ENCODE measurements at regions not wholly inside any gene's neighbourhood (a gene's known extent, or its start where the extent isn't known, plus 50 kb on each side); places are given as distances from the start of the nearest gene placed in this dataset.

GRCh38 chr13:104137416-104137815, 1071.2 kb upstream of the SLC10A2 start:
- POLR2A ChIA-PET: no interaction called here

DNA sequence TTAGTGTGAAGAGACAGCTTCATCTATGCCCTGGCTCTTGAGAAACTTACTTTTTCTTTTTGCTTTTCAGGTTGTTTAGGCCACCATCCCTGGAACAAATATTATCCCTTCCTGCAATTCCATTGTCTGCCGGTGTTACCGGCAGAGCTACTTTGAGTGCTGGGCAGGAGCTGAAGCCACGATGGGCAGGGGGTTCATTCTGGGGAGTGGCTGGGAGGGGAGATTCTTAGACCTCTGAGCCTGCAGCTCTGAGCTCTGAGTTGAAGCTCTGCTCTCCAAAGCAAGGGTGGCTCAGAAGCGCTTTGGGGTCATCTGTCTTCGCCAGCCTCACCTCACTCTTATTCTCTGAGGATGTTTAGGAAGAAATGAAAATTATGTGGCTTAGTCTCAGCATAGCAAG, 1066.6 kb upstream of the SLC10A2 start:
- TF ChIP-seq, protein P1, sequence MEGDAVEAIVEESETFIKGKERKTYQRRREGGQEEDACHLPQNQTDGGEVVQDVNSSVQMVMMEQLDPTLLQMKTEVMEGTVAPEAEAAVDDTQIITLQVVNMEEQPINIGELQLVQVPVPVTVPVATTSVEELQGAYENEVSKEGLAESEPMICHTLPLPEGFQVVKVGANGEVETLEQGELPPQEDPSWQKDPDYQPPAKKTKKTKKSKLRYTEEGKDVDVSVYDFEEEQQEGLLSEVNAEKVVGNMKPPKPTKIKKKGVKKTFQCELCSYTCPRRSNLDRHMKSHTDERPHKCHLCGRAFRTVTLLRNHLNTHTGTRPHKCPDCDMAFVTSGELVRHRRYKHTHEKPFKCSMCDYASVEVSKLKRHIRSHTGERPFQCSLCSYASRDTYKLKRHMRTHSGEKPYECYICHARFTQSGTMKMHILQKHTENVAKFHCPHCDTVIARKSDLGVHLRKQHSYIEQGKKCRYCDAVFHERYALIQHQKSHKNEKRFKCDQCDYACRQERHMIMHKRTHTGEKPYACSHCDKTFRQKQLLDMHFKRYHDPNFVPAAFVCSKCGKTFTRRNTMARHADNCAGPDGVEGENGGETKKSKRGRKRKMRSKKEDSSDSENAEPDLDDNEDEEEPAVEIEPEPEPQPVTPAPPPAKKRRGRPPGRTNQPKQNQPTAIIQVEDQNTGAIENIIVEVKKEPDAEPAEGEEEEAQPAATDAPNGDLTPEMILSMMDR (IDR thresholded peaks at IDR 0.05; ENCODE audit: control extremely low read depth, extremely low read depth, low read depth, missing control alignments): no peak
- no peak for DNase-seq (ENCODE audit: extremely low spot score)
- ChIA-PET POLR2A (no interaction called here), CTCF (no interaction called here)

More at GRCh38 chr13:104137416-104137815, 1071.2 kb upstream of the SLC10A2 start:
- no peak for DNase-seq (ENCODE audit: extremely low spot score)
- CTCF ChIA-PET: no interaction called here
- TF ChIP-seq, protein P1 (IDR thresholded peaks at IDR 0.05; ENCODE audit: control extremely low read depth, extremely low read depth, low read depth, missing control alignments): no peak

DNA sequence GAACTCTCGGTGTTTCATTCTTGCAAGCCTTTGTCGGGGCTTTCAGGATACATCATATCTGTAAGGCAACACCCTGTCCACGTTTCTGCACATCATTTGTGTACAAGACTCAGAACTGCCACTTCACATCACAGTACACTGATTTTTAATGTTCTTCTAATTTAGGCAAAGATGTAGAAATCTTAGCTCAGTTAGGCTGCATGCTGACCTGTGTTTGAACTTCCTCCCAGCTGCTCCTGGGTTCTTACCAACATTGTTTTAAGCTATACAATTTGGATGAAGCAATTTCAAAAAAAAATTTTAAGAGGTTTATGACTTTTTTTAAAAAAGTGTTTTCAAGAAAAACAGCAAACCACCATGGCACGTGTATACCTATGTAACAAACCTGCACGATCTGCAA, 1047.9 kb upstream of the SLC10A2 start:
- TF ChIP-seq, protein P1 (IDR thresholded peaks at IDR 0.05; ENCODE audit: control extremely low read depth, extremely low read depth, low read depth, missing control alignments): no peak
- POLR2A ChIA-PET: no interaction called here
- CTCF ChIA-PET: no interaction called here
- DNase-seq (ENCODE audit: extremely low spot score): no peak

- CTCF ChIA-PET: no interaction called here
- POLR2A ChIA-PET: no interaction called here
- TF ChIP-seq, protein P1 (IDR thresholded peaks at IDR 0.05; ENCODE audit: control extremely low read depth, extremely low read depth, low read depth, missing control alignments): no peak
- DNase-seq (ENCODE audit: extremely low spot score): no peak
Observed at GRCh38 chr13:104111031-104111430, 1044.8 kb upstream of the SLC10A2 start.

DNA sequence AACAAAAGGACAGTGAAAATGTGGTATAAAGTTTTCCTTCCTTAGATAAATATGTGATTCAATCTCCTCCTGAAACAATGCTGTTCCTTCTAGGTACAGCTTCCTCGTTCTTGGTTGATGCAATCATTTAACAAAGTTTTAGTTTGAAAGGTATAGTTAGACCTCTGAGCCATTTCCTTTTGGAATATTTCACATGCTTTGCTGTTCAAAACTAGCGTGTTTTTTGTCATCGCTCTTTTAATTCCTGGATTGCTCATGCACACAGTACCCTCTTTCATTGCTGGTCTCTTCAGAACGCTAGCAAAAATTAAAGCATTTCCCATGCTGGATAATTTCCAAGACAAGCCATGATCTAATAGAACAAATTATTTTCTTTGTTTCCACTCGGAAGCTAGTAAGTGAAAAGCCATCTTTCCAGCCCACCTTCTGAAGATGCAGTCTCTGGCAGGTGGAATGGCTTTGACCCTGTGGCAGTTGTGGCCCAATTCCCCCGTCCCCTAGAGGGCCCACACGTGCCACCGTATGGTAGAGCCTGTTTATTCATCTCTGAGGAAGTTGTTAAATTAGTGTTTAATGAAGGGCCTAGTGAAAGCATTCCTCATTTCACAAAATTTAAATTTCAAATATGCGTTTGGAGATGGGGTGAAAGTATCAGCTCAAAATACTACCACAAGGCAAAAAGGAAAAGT, 1040.6 kb upstream of the SLC10A2 start:
- no peak for DNase-seq (ENCODE audit: extremely low spot score)
- TF ChIP-seq, protein P1 (IDR thresholded peaks at IDR 0.05; ENCODE audit: control extremely low read depth, extremely low read depth, low read depth, missing control alignments): no peak
- ChIA-PET POLR2A (no interaction called here), CTCF (no interaction called here)

GRCh38 chr13:104105418-104106355, 1039.5 kb upstream of the SLC10A2 start:
- no peak for DNase-seq (ENCODE audit: extremely low spot score)
- ChIA-PET POLR2A (no interaction called here), CTCF (interaction anchor here (0.9 to 1.6 kb wide), 2 partner anchors 14 to 16 kb away, joined by 4 read pairs; no protein-coding TSS in a partner anchor)
- TF ChIP-seq, protein P1 (IDR thresholded peaks at IDR 0.05; ENCODE audit: control extremely low read depth, extremely low read depth, low read depth, missing control alignments): no peak
